Neural progenitor cell (in vitro differentiated cells): ENCODE measurements at regions not wholly inside any gene's neighbourhood (a gene's known extent, or its start where the extent isn't known, plus 50 kb on each side); places are given as distances from the start of the nearest gene placed in this dataset.

Experiments
- DNase-seq: peaks from one replicate; pipeline ENCODE4 v3.0.0-alpha.2; 2016; ENCODE audit warnings: low spot score
- H2AFZ ChIP-seq: fragments of 200-600 bp; sonication (generic); replicated peaks from 2 replicates; pipeline ENCODE4 v1.6.1; 2016; ENCODE audit warnings: antibody characterized with exemption
- H3F3A ChIP-seq: fragments of 200-600 bp; sonication (generic); 2 replicates; pipeline ENCODE4 v1.6.1; 2016; ENCODE audit warnings: antibody characterized with exemption, low read depth
- H3K27ac ChIP-seq: fragments of 200-600 bp; sonication (generic); 2 replicates; pipeline ENCODE4 v1.5.1; 2016; ENCODE audit warnings: mild to moderate bottlenecking
- H3K27me3 ChIP-seq: fragments of 200-600 bp; sonication (generic); 2 replicates; pipeline ENCODE4 v1.6.1; 2016; ENCODE audit warnings: mild to moderate bottlenecking, moderate library complexity
- H3K36me3 ChIP-seq: fragments of 200-600 bp; sonication (generic); 2 replicates; pipeline ENCODE4 v1.5.1; 2016
- H3K4me1 ChIP-seq: fragments of 200-600 bp; sonication (generic); 2 replicates; pipeline ENCODE4 v1.6.1; 2016; ENCODE audit warnings: mixed run types
- H3K4me2 ChIP-seq: fragments of 200-600 bp; sonication (generic); 2 replicates; pipeline ENCODE4 v1.6.1; 2016
- H3K4me3 ChIP-seq: fragments of 200-600 bp; sonication (generic); 2 replicates; pipeline ENCODE4 v1.5.1; 2016
- H3K79me2 ChIP-seq: fragments of 200-600 bp; sonication (generic); 2 replicates; pipeline ENCODE4 v1.6.1; 2016; ENCODE audit warnings: low read depth
- H3K9ac ChIP-seq: fragments of 200-600 bp; sonication (generic); 2 replicates; pipeline ENCODE4 v1.6.1; 2016
- H3K9me3 ChIP-seq: fragments of 200-600 bp; sonication (generic); 2 replicates; pipeline ENCODE4 v1.5.1; 2016; ENCODE audit warnings: low read depth
- H4K20me1 ChIP-seq: fragments of 200-600 bp; sonication (generic); 2 replicates; pipeline ENCODE4 v1.6.1; 2016; ENCODE audit warnings: low read depth
- H3K27ac Mint-ChIP-seq: 3 replicates; pipeline ENCODE4 v1.8.0; 2021; ENCODE audit warnings: mixed read lengths
- H3K27me3 Mint-ChIP-seq: 2 replicates; pipeline ENCODE4 v1.8.0; 2022; ENCODE audit warnings: low read depth, mild to moderate bottlenecking, inconsistent platforms, moderate library complexity, mixed read lengths; ENCODE audit not compliant: insufficient read depth
- H3K36me3 Mint-ChIP-seq: 3 replicates; pipeline ENCODE4 v1.8.0; 2021; ENCODE audit warnings: mixed read lengths
- H3K4me1 Mint-ChIP-seq: 3 replicates; pipeline ENCODE4 v1.8.0; 2021; ENCODE audit warnings: mixed read lengths
- H3K4me3 Mint-ChIP-seq: 3 replicates; pipeline ENCODE4 v1.8.0; 2021; ENCODE audit warnings: mild to moderate bottlenecking, moderate library complexity, mixed read lengths
- H3K9me3 Mint-ChIP-seq: 3 replicates; pipeline ENCODE4 v1.8.0; 2020; ENCODE audit warnings: mixed read lengths
- CTCF ChIP-seq: fragments of 200-600 bp; sonication (generic); IDR thresholded peaks from 2 replicates; pipeline ENCODE4 v1.5.1; 2017; ENCODE audit warnings: antibody characterized with exemption, mild to moderate bottlenecking
- EZH2 ChIP-seq: fragments of 200-600 bp; sonication (generic); IDR thresholded peaks from 2 replicates; pipeline ENCODE4 v1.6.1; 2017; ENCODE audit warnings: antibody characterized with exemption, mild to moderate bottlenecking, moderate library complexity
- EZH2phosphoT487 ChIP-seq: fragments of 200-600 bp; sonication (generic); IDR thresholded peaks from 2 replicates; pipeline ENCODE4 v1.6.1; 2017; ENCODE audit warnings: antibody characterized with exemption

DNA sequence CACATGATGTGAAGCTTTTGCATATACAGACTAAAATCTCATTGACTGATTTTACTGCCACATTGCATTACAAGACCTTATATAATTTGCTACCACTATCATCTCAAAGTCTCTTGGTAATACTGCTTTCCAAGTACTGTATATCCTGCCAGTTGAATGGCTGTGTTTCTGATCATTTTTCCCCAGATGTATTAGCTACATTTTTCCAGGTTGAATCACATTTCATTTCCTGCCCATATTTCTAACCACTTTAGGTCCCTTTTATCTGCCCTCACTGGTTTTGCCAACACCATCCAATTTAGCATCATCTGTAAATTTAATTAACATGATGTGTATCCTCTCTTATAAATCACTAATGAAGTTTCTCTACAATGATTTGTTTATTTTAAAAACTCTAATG is 365.7 kb upstream of the PMFBP1 start:
- Mint-ChIP-seq H3K4me1 (no peaks in the 10 kb centered on the region), H3K4me3 (no peak overlapping the region), H3K27me3 (no peaks in the 10 kb centered on the region), H3K36me3 (no peaks in the 10 kb centered on the region), H3K9me3 (peaks cover 2% of the 10 kb centered on the region), H3K27ac (no peak overlapping the region)
- H3K27me3 ChIP-seq: no peaks in the 10 kb centered on the region
- H2AFZ ChIP-seq: no peak overlapping the region
- H3K4me2 ChIP-seq: no peak overlapping the region
- no peak overlapping the region for H3K4me3 ChIP-seq
- no peaks in the 10 kb centered on the region for H3K79me2 ChIP-seq
- H3K9ac ChIP-seq: no peak overlapping the region
- H3F3A ChIP-seq: no peaks in the 10 kb centered on the region
- peaks cover 11% of the 10 kb centered on the region for H3K4me1 ChIP-seq
- no peaks in the 10 kb centered on the region for H4K20me1 ChIP-seq
- DNase-seq: no peak
- no peaks in the 10 kb centered on the region for H3K9me3 ChIP-seq
- no peak overlapping the region for H3K27ac ChIP-seq
- TF ChIP-seq CTCF: no peak
- TF ChIP-seq EZH2: no peak
- TF ChIP-seq EZH2phosphoT487: no peak
- H3K36me3 ChIP-seq: no peaks in the 10 kb centered on the region

GRCh38 chr16:72536723-72537435 is 364.9 kb upstream of the PMFBP1 start:
- TF ChIP-seq CTCF: no peak
- TF ChIP-seq EZH2phosphoT487: no peak
- TF ChIP-seq EZH2: no peak
- Histone ChIP-seq H3K4me2 (no peak overlapping the region), H3K9ac (no peak overlapping the region), H3K4me3 (no peak overlapping the region), H3K9me3 (no peaks in the 10 kb centered on the region), H3K27me3 (no peaks in the 10 kb centered on the region), H4K20me1 (no peaks in the 10 kb centered on the region), H3K36me3 (peaks cover 5% of the 10 kb centered on the region), H3K79me2 (no peaks in the 10 kb centered on the region), H2AFZ (no peak overlapping the region), H3F3A (no peaks in the 10 kb centered on the region), H3K4me1 (peaks cover 6% of the 10 kb centered on the region), H3K27ac (no peak overlapping the region)
- H3K9me3 Mint-ChIP-seq: peaks cover 2% of the 10 kb centered on the region
- no peaks in the 10 kb centered on the region for H3K4me1 Mint-ChIP-seq
- no peaks in the 10 kb centered on the region for H3K27me3 Mint-ChIP-seq
- H3K4me3 Mint-ChIP-seq: no peak overlapping the region
- no peaks in the 10 kb centered on the region for H3K36me3 Mint-ChIP-seq
- H3K27ac Mint-ChIP-seq: no peak overlapping the region
- no peak for DNase-seq

GRCh38 chr16:72532906-72533410 is 361.0 kb upstream of the PMFBP1 start:
- Mint-ChIP-seq H3K27me3 (no peaks in the 10 kb centered on the region), H3K4me1 (no peaks in the 10 kb centered on the region), H3K9me3 (peaks cover 12% of the 10 kb centered on the region), H3K27ac (no peak overlapping the region), H3K36me3 (peaks cover 16% of the 10 kb centered on the region), H3K4me3 (no peak overlapping the region)
- Histone ChIP-seq H3K36me3 (peaks cover 5% of the 10 kb centered on the region), H4K20me1 (no peaks in the 10 kb centered on the region), H3K79me2 (no peaks in the 10 kb centered on the region), H3K4me3 (no peak overlapping the region), H3K9ac (no peak overlapping the region), H3K27me3 (no peaks in the 10 kb centered on the region), H2AFZ (no peak overlapping the region), H3K9me3 (no peaks in the 10 kb centered on the region), H3K27ac (no peak overlapping the region), H3K4me2 (no peak overlapping the region), H3K4me1 (no peaks in the 10 kb centered on the region), H3F3A (no peaks in the 10 kb centered on the region)
- TF ChIP-seq EZH2 (no peak), EZH2phosphoT487 (no peak), CTCF (no peak)
- DNase-seq: no peak
